DOHH2 (cell line): ENCODE measurements at regions not wholly inside any gene's neighbourhood (a gene's known extent, or its start where the extent isn't known, plus 50 kb on each side); places are given as distances from the start of the nearest gene placed in this dataset.
"Not testable (repeated sequence)": the region's sequence is repeated elsewhere in the genome, so short reads cannot be mapped to it uniquely, and the experiment has no call there.

ENCODE experiments used
- H3F3A ChIP-seq: fragments of 200-600 bp; sonication (generic), shearing (Covaris generic); 2 replicates; pipeline ENCODE4 v1.6.0; 2016; ENCODE audit warnings: antibody characterized with exemption, mild to moderate bottlenecking; ENCODE audit not compliant: control insufficient read depth, insufficient read depth
- H3K27ac ChIP-seq: fragments of 200-600 bp; sonication (generic); 2 replicates; pipeline ENCODE4 v1.5.1; 2014; ENCODE audit warnings: low read depth, mild to moderate bottlenecking, low read length, moderate library complexity
- H3K27me3 ChIP-seq: fragments of 200-600 bp; sonication (generic); 2 replicates; pipeline ENCODE4 v1.6.1; 2014; ENCODE audit warnings: mild to moderate bottlenecking, low read length, mixed read lengths; ENCODE audit not compliant: control insufficient read depth
- H3K36me3 ChIP-seq: fragments of 200-600 bp; sonication (generic); 2 replicates; pipeline ENCODE4 v1.6.1; 2014; ENCODE audit warnings: mild to moderate bottlenecking, low read length, moderate library complexity, mixed read lengths; ENCODE audit not compliant: control insufficient read depth
- H3K4me1 ChIP-seq: fragments of 200-600 bp; sonication (generic); 2 replicates; pipeline ENCODE4 v1.6.1; 2014; ENCODE audit warnings: mild to moderate bottlenecking, low read length, mixed read lengths; ENCODE audit not compliant: control insufficient read depth
- H3K4me2 ChIP-seq: fragments of 200-600 bp; sonication (generic); 2 replicates; pipeline ENCODE4 v1.6.0; 2014; ENCODE audit warnings: mild to moderate bottlenecking, low read length, moderate library complexity
- H3K4me3 ChIP-seq: fragments of 200-600 bp; sonication (generic); 2 replicates; pipeline ENCODE4 v1.5.1; 2014; ENCODE audit warnings: mild to moderate bottlenecking, low read length, mixed read lengths
- H3K79me2 ChIP-seq: fragments of 200-600 bp; sonication (generic); 2 replicates; pipeline ENCODE4 v1.6.1; 2014; ENCODE audit warnings: mild to moderate bottlenecking, low read length, mixed read lengths; ENCODE audit not compliant: control insufficient read depth
- H3K9me2 ChIP-seq: fragments of 200-600 bp; sonication (generic); replicated peaks from 2 replicates; pipeline ENCODE4 v1.6.1; 2014; ENCODE audit warnings: mild to moderate bottlenecking, low read length, mixed read lengths; ENCODE audit not compliant: control insufficient read depth
- H3K9me3 ChIP-seq: fragments of 200-600 bp; sonication (generic); 2 replicates; pipeline ENCODE4 v1.6.1; 2014; ENCODE audit warnings: antibody characterized with exemption, low read length, mixed read lengths; ENCODE audit not compliant: control insufficient read depth, insufficient read depth
- H4K20me1 ChIP-seq: fragments of 200-600 bp; sonication (generic); 2 replicates; pipeline ENCODE4 v1.6.0; 2014; ENCODE audit warnings: low read depth, mild to moderate bottlenecking, antibody characterized with exemption, low read length, moderate library complexity; ENCODE audit not compliant: control insufficient read depth, insufficient read depth
- EZH2phosphoT487 ChIP-seq: fragments of 200-600 bp; sonication (generic); IDR thresholded peaks from 2 replicates; pipeline ENCODE4 v1.6.1; 2017; ENCODE audit warnings: borderline replicate concordance, mild to moderate bottlenecking, antibody characterized with exemption, low read length, moderate library complexity, mixed read lengths
- TF ChIP-seq, protein P1 (sequence below): fragments of 200-600 bp; sonication (generic); IDR thresholded peaks from one replicate; pipeline ENCODE4 v1.5.1; 2014; ENCODE audit warnings: antibody characterized with exemption, mild to moderate bottlenecking, low read depth, low read length; ENCODE audit not compliant: poor library complexity, severe bottlenecking

DNA sequence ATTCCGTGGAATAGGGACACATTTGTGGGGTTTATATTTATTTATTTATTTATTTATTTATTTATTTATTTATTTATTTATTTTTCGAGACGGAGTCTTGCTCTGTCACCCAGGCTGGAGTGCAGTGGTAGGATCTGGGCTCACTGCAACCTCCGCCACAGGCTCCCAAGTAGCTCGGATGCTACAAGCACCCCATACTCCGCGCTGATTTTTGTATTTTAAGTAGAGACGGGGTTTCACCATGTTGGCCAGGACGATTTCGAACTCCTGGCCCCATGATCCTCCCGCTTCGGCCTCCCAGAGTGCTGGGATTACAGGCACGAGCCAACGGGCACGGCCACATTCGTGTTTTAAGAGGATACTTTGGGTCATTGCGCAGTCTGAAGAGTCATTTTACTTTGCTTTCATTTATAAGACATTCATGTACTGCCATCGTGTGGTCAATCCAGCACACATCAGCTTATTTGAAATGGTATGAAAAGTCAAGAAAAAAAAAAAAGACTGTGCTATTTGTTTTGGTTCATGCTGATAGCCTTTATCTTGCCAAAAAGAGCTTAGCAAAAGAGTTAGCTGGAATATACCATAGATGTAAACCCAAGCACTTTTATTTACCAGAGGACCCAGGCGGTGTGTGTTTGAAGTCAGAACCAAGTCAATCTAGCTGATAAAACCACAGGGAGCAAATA, 1075.0 kb downstream of the EPHA3 start:
- not testable (repeated sequence) for H4K20me1 ChIP-seq, H3K4me2 ChIP-seq, H3K36me3 ChIP-seq, H3K9me2 ChIP-seq, H3K9me3 ChIP-seq, H3K79me2 ChIP-seq, H3K27me3 ChIP-seq, H3K27ac ChIP-seq, H3K4me3 ChIP-seq, H3K4me1 ChIP-seq, H3F3A ChIP-seq
- TF ChIP-seq, protein P1, sequence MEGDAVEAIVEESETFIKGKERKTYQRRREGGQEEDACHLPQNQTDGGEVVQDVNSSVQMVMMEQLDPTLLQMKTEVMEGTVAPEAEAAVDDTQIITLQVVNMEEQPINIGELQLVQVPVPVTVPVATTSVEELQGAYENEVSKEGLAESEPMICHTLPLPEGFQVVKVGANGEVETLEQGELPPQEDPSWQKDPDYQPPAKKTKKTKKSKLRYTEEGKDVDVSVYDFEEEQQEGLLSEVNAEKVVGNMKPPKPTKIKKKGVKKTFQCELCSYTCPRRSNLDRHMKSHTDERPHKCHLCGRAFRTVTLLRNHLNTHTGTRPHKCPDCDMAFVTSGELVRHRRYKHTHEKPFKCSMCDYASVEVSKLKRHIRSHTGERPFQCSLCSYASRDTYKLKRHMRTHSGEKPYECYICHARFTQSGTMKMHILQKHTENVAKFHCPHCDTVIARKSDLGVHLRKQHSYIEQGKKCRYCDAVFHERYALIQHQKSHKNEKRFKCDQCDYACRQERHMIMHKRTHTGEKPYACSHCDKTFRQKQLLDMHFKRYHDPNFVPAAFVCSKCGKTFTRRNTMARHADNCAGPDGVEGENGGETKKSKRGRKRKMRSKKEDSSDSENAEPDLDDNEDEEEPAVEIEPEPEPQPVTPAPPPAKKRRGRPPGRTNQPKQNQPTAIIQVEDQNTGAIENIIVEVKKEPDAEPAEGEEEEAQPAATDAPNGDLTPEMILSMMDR, result peak; percentile 33

- Histone ChIP-seq H3K27me3 (no peaks in the 10 kb centered on the region), H3K36me3 (no peaks in the 10 kb centered on the region), H3F3A (no peaks in the 10 kb centered on the region), H3K4me1 (no peaks in the 10 kb centered on the region), H3K9me3 (no peaks in the 10 kb centered on the region), H3K4me2 (no peak overlapping the region), H3K79me2 (no peaks in the 10 kb centered on the region), H3K9me2 (no peaks in the 10 kb centered on the region), H3K4me3 (no peak overlapping the region), H4K20me1 (no peaks in the 10 kb centered on the region), H3K27ac (no peak overlapping the region)
- no peak for TF ChIP-seq EZH2phosphoT487
- TF ChIP-seq, protein P1, result no peak
Measured at GRCh38 chr3:90184861-90185260, 1077.4 kb downstream of the EPHA3 start.

GRCh38 chr3:90197383-90197782, 1090.0 kb downstream of the EPHA3 start:
- not testable (repeated sequence) for H3K4me1 ChIP-seq, H3K79me2 ChIP-seq, H3K9me3 ChIP-seq, H3F3A ChIP-seq, H3K4me3 ChIP-seq, H3K27me3 ChIP-seq, H3K27ac ChIP-seq, H3K4me2 ChIP-seq, H3K9me2 ChIP-seq, H4K20me1 ChIP-seq, H3K36me3 ChIP-seq

GRCh38 chr3:90202931-90203330, 1095.5 kb downstream of the EPHA3 start:
- H3K27me3 ChIP-seq, H3F3A ChIP-seq, H3K79me2 ChIP-seq, H4K20me1 ChIP-seq, H3K4me3 ChIP-seq, H3K4me2 ChIP-seq, H3K27ac ChIP-seq, H3K4me1 ChIP-seq, H3K9me3 ChIP-seq, H3K9me2 ChIP-seq, H3K36me3 ChIP-seq: not testable (repeated sequence)

DNA sequence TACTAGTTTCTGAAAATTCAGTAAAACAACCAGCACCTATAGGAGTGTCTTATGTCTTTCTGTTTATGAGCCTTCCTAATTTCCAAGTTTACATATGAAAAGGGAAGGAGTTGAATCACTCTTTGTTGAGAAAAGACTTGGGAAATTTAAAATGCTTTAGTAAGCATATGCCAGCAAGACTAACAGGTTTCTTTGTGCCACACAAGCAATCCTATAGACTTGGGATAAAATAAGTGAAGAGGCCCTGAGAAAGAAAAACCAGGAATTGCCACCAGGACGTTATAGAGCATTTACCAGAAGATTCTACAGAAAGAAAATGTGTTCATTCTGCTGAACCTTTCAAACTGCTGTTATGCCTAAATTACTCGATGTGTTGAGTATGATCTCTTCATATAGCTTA, 1099.1 kb downstream of the EPHA3 start:
- not testable (repeated sequence) for H3K36me3 ChIP-seq, H3K4me3 ChIP-seq, H3K9me2 ChIP-seq, H3K4me2 ChIP-seq, H3K27ac ChIP-seq, H3K4me1 ChIP-seq, H3F3A ChIP-seq, H3K27me3 ChIP-seq, H3K9me3 ChIP-seq, H3K79me2 ChIP-seq, H4K20me1 ChIP-seq

- H3K36me3 ChIP-seq, H3K27ac ChIP-seq, H3K4me1 ChIP-seq, H4K20me1 ChIP-seq, H3F3A ChIP-seq, H3K27me3 ChIP-seq, H3K79me2 ChIP-seq, H3K9me3 ChIP-seq, H3K9me2 ChIP-seq, H3K4me3 ChIP-seq, H3K4me2 ChIP-seq: not testable (repeated sequence)
Measured at GRCh38 chr3:90207353-90208097, 1100.1 kb downstream of the EPHA3 start.
